ENCODE measurements at regions not wholly inside any gene's neighbourhood (a gene's known extent, or its start where the extent isn't known, plus 50 kb on each side); places are given as distances from the start of the nearest gene placed in this dataset.

DNA sequence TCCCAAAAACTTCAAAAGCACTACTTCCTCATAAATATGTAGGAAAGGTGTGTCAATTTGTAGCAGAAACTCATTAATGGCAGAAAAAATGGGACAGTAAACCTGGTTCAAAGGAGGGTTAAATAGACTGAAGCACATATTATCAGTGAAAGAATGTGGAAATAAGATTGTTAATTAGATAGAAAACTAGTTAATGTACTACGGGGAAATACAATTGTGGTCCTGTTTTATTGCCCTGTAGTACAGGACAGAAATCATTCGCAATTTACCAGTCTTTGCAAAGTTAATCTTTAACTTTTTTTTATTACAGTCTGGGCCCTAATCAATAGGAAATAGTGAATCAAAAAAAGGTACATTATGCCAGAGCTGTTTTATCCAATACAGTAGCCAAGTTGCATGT is 82.0 kb upstream of the PAK5 start:
- H3K4me3 ChIP-seq = no peak overlapping the region
- no peak for DNase-seq (ENCODE audit: extremely low read depth in 1 of 4, low spot score in 3 of 4)
- no peaks in the 10 kb centered on the region for H3K9me1 ChIP-seq (ENCODE audit: control insufficient read depth, insufficient read depth, low read length)
- ChIA-PET CTCF (ENCODE audit: low intra/inter-chr PET ratio) (no interaction called here), POLR2A (no interaction called here)
- no peak overlapping the region for H2AFZ ChIP-seq (ENCODE audit: low read depth, low read length)
- ATAC-seq = no peak
- H3K27me3 ChIP-seq (ENCODE audit: control insufficient read depth in 2 of 2, insufficient read depth in 2 of 2, low read length in 2 of 2) = no peaks in the 10 kb centered on the region
- H3K36me3 ChIP-seq (ENCODE audit: control insufficient read depth, insufficient read depth, low read length) = no peaks in the 10 kb centered on the region
- no peak overlapping the region for H3K27ac ChIP-seq (ENCODE audit: extremely low read depth, low read depth, low read length)
- no peaks in the 10 kb centered on the region for H3K79me2 ChIP-seq (ENCODE audit: control insufficient read depth, insufficient read depth, low read length)
- no peak overlapping the region for H3K9ac ChIP-seq (ENCODE audit: insufficient read depth in 1 of 2, low read depth in 2 of 2, low read length in 2 of 2)
- WGBS (ENCODE audit: insufficient coverage, low coverage, missing lambda C conversion rate) = 0% methylated on average over 2 of the region's 2 CpGs
- in situ Hi-C loops (cut with MboI) (no loop called here), intact Hi-C loops (cut with micrococcal nuclease) (no loop called here)
- no peaks in the 10 kb centered on the region for H3K9me3 ChIP-seq (replicated peaks; ENCODE audit: control insufficient read depth, insufficient read depth, low read depth, low read length)
- no peaks in the 10 kb centered on the region for H4K20me1 ChIP-seq (replicated peaks; ENCODE audit: control insufficient read depth, insufficient read depth, low read length)
- BruUV-seq (replicated peaks) = no TSS peak
- no peak for FAIRE-seq
- H3K4me1 ChIP-seq (replicated peaks in 1 of 2; ENCODE audit: control insufficient read depth in 2 of 2, insufficient read depth in 2 of 2, low read length in 2 of 2) = no peaks in the 10 kb centered on the region
- no peak overlapping the region for H3K4me2 ChIP-seq (ENCODE audit: insufficient read depth, low read length)
- TF ChIP-seq, protein P1, sequence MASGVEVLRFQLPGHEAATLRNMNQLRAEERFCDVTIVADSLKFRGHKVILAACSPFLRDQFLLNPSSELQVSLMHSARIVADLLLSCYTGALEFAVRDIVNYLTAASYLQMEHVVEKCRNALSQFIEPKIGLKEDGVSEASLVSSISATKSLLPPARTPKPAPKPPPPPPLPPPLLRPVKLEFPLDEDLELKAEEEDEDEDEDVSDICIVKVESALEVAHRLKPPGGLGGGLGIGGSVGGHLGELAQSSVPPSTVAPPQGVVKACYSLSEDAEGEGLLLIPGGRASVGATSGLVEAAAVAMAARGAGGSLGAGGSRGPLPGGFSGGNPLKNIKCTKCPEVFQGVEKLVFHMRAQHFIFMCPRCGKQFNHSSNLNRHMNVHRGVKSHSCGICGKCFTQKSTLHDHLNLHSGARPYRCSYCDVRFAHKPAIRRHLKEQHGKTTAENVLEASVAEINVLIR (CRISPR knock-in tag; IDR thresholded peaks at IDR 0.05) = no peak
- TF ChIP-seq LCOR (CRISPR knock-in tag; IDR thresholded peaks at IDR 0.05) (no peak), KLF16 (IDR thresholded peaks at IDR 0.05) (no peak), MCM3 (IDR thresholded peaks at IDR 0.05) (no peak), ZNF76 (CRISPR knock-in tag; IDR thresholded peaks at IDR 0.05; ENCODE audit: borderline replicate concordance) (no peak), BRD4 (IDR thresholded peaks at IDR 0.05) (no peak), FOXK1 (CRISPR knock-in tag; IDR thresholded peaks at IDR 0.05; ENCODE audit: borderline replicate concordance) (no peak), NFYB (IDR thresholded peaks at IDR 0.05; ENCODE audit: extremely low read depth, insufficient read length) (no peak), ZNF124 (CRISPR knock-in tag; IDR thresholded peaks at IDR 0.05) (no peak), U2AF1 (optimal IDR thresholded peaks at IDR 0.05; ENCODE audit: low read depth, low read length) (no peak), TEAD4 (IDR thresholded peaks at IDR 0.05; ENCODE audit: low read length) (no peak), TEAD4 (CRISPR knock-in tag; IDR thresholded peaks at IDR 0.05; ENCODE audit: borderline replicate concordance) (no peak), FOXA1 (IDR thresholded peaks at IDR 0.05; ENCODE audit: borderline replicate concordance) (no peak)
- TF ChIP-seq, protein P2, sequence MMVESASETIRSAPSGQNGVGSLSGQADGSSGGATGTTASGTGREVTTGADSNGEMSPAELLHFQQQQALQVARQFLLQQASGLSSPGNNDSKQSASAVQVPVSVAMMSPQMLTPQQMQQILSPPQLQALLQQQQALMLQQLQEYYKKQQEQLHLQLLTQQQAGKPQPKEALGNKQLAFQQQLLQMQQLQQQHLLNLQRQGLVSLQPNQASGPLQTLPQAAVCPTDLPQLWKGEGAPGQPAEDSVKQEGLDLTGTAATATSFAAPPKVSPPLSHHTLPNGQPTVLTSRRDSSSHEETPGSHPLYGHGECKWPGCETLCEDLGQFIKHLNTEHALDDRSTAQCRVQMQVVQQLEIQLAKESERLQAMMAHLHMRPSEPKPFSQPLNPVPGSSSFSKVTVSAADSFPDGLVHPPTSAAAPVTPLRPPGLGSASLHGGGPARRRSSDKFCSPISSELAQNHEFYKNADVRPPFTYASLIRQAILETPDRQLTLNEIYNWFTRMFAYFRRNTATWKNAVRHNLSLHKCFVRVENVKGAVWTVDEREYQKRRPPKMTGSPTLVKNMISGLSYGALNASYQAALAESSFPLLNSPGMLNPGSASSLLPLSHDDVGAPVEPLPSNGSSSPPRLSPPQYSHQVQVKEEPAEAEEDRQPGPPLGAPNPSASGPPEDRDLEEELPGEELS (CRISPR knock-in tag; IDR thresholded peaks at IDR 0.05; ENCODE audit: borderline replicate concordance) = no peak
- TF ChIP-seq, protein P3, sequence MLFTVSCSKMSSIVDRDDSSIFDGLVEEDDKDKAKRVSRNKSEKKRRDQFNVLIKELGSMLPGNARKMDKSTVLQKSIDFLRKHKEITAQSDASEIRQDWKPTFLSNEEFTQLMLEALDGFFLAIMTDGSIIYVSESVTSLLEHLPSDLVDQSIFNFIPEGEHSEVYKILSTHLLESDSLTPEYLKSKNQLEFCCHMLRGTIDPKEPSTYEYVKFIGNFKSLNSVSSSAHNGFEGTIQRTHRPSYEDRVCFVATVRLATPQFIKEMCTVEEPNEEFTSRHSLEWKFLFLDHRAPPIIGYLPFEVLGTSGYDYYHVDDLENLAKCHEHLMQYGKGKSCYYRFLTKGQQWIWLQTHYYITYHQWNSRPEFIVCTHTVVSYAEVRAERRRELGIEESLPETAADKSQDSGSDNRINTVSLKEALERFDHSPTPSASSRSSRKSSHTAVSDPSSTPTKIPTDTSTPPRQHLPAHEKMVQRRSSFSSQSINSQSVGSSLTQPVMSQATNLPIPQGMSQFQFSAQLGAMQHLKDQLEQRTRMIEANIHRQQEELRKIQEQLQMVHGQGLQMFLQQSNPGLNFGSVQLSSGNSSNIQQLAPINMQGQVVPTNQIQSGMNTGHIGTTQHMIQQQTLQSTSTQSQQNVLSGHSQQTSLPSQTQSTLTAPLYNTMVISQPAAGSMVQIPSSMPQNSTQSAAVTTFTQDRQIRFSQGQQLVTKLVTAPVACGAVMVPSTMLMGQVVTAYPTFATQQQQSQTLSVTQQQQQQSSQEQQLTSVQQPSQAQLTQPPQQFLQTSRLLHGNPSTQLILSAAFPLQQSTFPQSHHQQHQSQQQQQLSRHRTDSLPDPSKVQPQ (CRISPR knock-in tag; IDR thresholded peaks at IDR 0.05; ENCODE audit: borderline replicate concordance) = no peak
- TF ChIP-seq, protein P4, sequence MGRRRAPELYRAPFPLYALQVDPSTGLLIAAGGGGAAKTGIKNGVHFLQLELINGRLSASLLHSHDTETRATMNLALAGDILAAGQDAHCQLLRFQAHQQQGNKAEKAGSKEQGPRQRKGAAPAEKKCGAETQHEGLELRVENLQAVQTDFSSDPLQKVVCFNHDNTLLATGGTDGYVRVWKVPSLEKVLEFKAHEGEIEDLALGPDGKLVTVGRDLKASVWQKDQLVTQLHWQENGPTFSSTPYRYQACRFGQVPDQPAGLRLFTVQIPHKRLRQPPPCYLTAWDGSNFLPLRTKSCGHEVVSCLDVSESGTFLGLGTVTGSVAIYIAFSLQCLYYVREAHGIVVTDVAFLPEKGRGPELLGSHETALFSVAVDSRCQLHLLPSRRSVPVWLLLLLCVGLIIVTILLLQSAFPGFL (CRISPR knock-in tag; IDR thresholded peaks at IDR 0.05) = no peak
- TF ChIP-seq, protein P5, sequence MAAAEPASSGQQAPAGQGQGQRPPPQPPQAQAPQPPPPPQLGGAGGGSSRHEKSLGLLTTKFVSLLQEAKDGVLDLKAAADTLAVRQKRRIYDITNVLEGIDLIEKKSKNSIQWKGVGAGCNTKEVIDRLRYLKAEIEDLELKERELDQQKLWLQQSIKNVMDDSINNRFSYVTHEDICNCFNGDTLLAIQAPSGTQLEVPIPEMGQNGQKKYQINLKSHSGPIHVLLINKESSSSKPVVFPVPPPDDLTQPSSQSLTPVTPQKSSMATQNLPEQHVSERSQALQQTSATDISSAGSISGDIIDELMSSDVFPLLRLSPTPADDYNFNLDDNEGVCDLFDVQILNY (CRISPR knock-in tag; IDR thresholded peaks at IDR 0.05) = no peak
